Endodermal cell (in vitro differentiated cells): ENCODE measurements at regions not wholly inside any gene's neighbourhood (a gene's known extent, or its start where the extent isn't known, plus 50 kb on each side); places are given as distances from the start of the nearest gene placed in this dataset.

Experiments
- DNase-seq: peaks from one replicate; pipeline ENCODE4 v3.0.0-alpha.2; 2017
- H3K27ac ChIP-seq: 2 replicates; pipeline ENCODE4 v1.5.1; 2013; ENCODE audit warnings: mild to moderate bottlenecking, low read depth, low read length, moderate library complexity
- H3K27me3 ChIP-seq: 2 replicates; pipeline ENCODE4 v1.6.1; 2013; ENCODE audit warnings: mild to moderate bottlenecking, low read length, moderate library complexity; ENCODE audit not compliant: insufficient read depth, control insufficient read depth, poor library complexity, severe bottlenecking
- H3K36me3 ChIP-seq: 2 replicates; pipeline ENCODE4 v1.7.0; 2013; ENCODE audit warnings: mild to moderate bottlenecking, low read length, moderate library complexity; ENCODE audit not compliant: control insufficient read depth, insufficient read depth
- H3K4me1 ChIP-seq: one replicate; pipeline ENCODE4 v1.7.0; 2013; ENCODE audit warnings: low read length; ENCODE audit not compliant: control insufficient read depth, insufficient read depth
- H3K4me3 ChIP-seq: 2 replicates; pipeline ENCODE4 v1.5.1; 2013; ENCODE audit warnings: mild to moderate bottlenecking, low read length, moderate library complexity
- H3K9ac ChIP-seq: 2 replicates; pipeline ENCODE4 v1.6.1; 2013; ENCODE audit warnings: mild to moderate bottlenecking, low read length, moderate library complexity; ENCODE audit not compliant: poor library complexity, severe bottlenecking; ENCODE audit errors: extremely low read depth
- H3K9me3 ChIP-seq: 2 replicates; pipeline ENCODE4 v1.6.1; 2013; ENCODE audit warnings: mild to moderate bottlenecking, low read length, moderate library complexity; ENCODE audit not compliant: control insufficient read depth
- H3K27ac Mint-ChIP-seq: 2 replicates; pipeline ENCODE4 v1.8.0; 2020; ENCODE audit warnings: mixed read lengths
- H3K27me3 Mint-ChIP-seq: 2 replicates; pipeline ENCODE4 v1.8.0; 2021; ENCODE audit warnings: mild to moderate bottlenecking, mixed read lengths; ENCODE audit not compliant: insufficient read depth
- H3K36me3 Mint-ChIP-seq: 2 replicates; pipeline ENCODE4 v1.8.0; 2020; ENCODE audit warnings: low read depth, mixed read lengths
- H3K4me1 Mint-ChIP-seq: 2 replicates; pipeline ENCODE4 v1.8.0; 2020; ENCODE audit warnings: mixed read lengths
- H3K4me3 Mint-ChIP-seq: 2 replicates; pipeline ENCODE4 v1.8.0; 2020; ENCODE audit warnings: mild to moderate bottlenecking, moderate library complexity, mixed read lengths
- H3K9me3 Mint-ChIP-seq: 2 replicates; pipeline ENCODE4 v1.8.0; 2020; ENCODE audit warnings: mild to moderate bottlenecking, mixed read lengths
- CTCF ChIP-seq: fragments of 200-600 bp; sonication (generic); conservative IDR thresholded peaks from 2 replicates; pipeline ENCODE4 v1.5.0; 2021; ENCODE audit warnings: antibody characterized with exemption, mild to moderate bottlenecking
- WGBS, 2 experiments: methylation state at CpG; one replicate each; pipeline versions ENCODE4 v1.1.5 to v1.1.7; 2013; ENCODE audit warnings: missing lambda C conversion rate in 2 of 2, mixed read lengths in 1 of 2; ENCODE audit not compliant: insufficient coverage in 1 of 2, insufficient read length in 1 of 2; 5-methylcytosine and 5-hydroxymethylcytosine counted together

GRCh38 chr1:47661040-47661439, 223.2 kb downstream of the FOXD2 start:
- H3K27me3 ChIP-seq = peaks cover 13% of the 10 kb centered on the region
- no peak overlapping the region for H3K4me3 Mint-ChIP-seq
- WGBS, 2 experiments = 82 to 95% methylated on average over 5 to 6 of the region's 6 CpGs
- no peaks in the 10 kb centered on the region for H3K9me3 ChIP-seq
- no peaks in the 10 kb centered on the region for H3K4me1 Mint-ChIP-seq
- no peak for TF ChIP-seq CTCF
- H3K4me1 ChIP-seq = no peaks in the 10 kb centered on the region
- no peak overlapping the region for H3K27ac Mint-ChIP-seq
- no peak overlapping the region for H3K4me3 ChIP-seq
- no peaks in the 10 kb centered on the region for H3K36me3 Mint-ChIP-seq
- H3K9ac ChIP-seq = no peak overlapping the region
- DNase-seq = peak; percentile 22
- H3K27me3 Mint-ChIP-seq = peaks cover 47% of the 10 kb centered on the region
- H3K27ac ChIP-seq = no peak overlapping the region
- H3K9me3 Mint-ChIP-seq = no peaks in the 10 kb centered on the region
- H3K36me3 ChIP-seq = no peaks in the 10 kb centered on the region

- WGBS, 2 experiments = 78 to 94% methylated on average over 1 to 2 of the region's 3 CpGs
- no peak for DNase-seq
- no peaks in the 10 kb centered on the region for H3K4me1 Mint-ChIP-seq
- peaks cover 2% of the 10 kb centered on the region for H3K9me3 Mint-ChIP-seq
- no peaks in the 10 kb centered on the region for H3K9me3 ChIP-seq
- peaks cover 13% of the 10 kb centered on the region for H3K27me3 ChIP-seq
- H3K4me1 ChIP-seq = no peaks in the 10 kb centered on the region
- H3K27me3 Mint-ChIP-seq = peaks cover 49% of the 10 kb centered on the region
- H3K9ac ChIP-seq = no peak overlapping the region
- no peak for TF ChIP-seq CTCF
- no peak overlapping the region for H3K27ac ChIP-seq
- no peaks in the 10 kb centered on the region for H3K36me3 ChIP-seq
- H3K27ac Mint-ChIP-seq = no peak overlapping the region
- H3K36me3 Mint-ChIP-seq = no peaks in the 10 kb centered on the region
- H3K4me3 Mint-ChIP-seq = no peak overlapping the region
- H3K4me3 ChIP-seq = no peak overlapping the region
These were observed 224.2 kb downstream of the FOXD2 start for GRCh38 chr1:47662068-47662467.

GRCh38 chr1:47663286-47663685, 225.4 kb downstream of the FOXD2 start:
- H3K27me3 ChIP-seq = peaks cover 13% of the 10 kb centered on the region
- no peak overlapping the region for H3K9ac ChIP-seq
- no peaks in the 10 kb centered on the region for H3K4me1 ChIP-seq
- no peak for TF ChIP-seq CTCF
- Mint-ChIP-seq H3K27ac (no peak overlapping the region), H3K36me3 (no peaks in the 10 kb centered on the region), H3K9me3 (peaks cover 6% of the 10 kb centered on the region), H3K4me1 (no peaks in the 10 kb centered on the region), H3K4me3 (no peak overlapping the region), H3K27me3 (peaks cover 42% of the 10 kb centered on the region)
- no peaks in the 10 kb centered on the region for H3K9me3 ChIP-seq
- no peaks in the 10 kb centered on the region for H3K36me3 ChIP-seq
- H3K4me3 ChIP-seq = no peak overlapping the region
- WGBS, 2 experiments = 90% methylated on average over 2 to 6 of the region's 6 CpGs
- H3K27ac ChIP-seq = no peak overlapping the region
- peak; percentile 25 for DNase-seq
